HEK293 (cell line): ENCODE measurements at regions not wholly inside any gene's neighbourhood (a gene's known extent, or its start where the extent isn't known, plus 50 kb on each side); places are given as distances from the start of the nearest gene placed in this dataset.

ENCODE experiments used
- CTCF ChIA-PET: fragments of 350-600 bp; formaldehyde crosslinking; extraction: SDS; loops from one replicate; lab custom pipeline; 2021; ENCODE audit warnings: antibody characterized with exemption; lab: Yijun Ruan, JAX
- POLR2A ChIA-PET: fragments of 300-600 bp; formaldehyde crosslinking; extraction: SDS; loops from one replicate; lab custom pipeline; 2020; ENCODE audit warnings: antibody characterized with exemption, inconsistent platforms; lab: Yijun Ruan, JAX
- H3K27ac ChIP-seq: fragments of 200-500 bp; sonication (Bioruptor generic); 2 replicates; pipeline ENCODE4 v1.5.1; 2014; ENCODE audit warnings: low read depth, low read length, control low read depth, inconsistent platforms; ENCODE audit errors: extremely low read depth
- H3K36me3 ChIP-seq, 2 experiments: fragments of 200-500 bp in 1 of 2; sonication (Bioruptor generic) in 1 of 2; 1 replicate in 1 of 2; 2 replicates in 1 of 2; pipeline ENCODE4 v1.5.1; 2014 to 2017; ENCODE audit warnings: inconsistent platforms in 2 of 2, low read length in 2 of 2; ENCODE audit not compliant: control insufficient read depth in 2 of 2, insufficient read depth in 1 of 2
- H3K4me1 ChIP-seq: fragments of 200-500 bp; sonication (Bioruptor generic); 2 replicates; pipeline ENCODE4 v1.5.1; 2014; ENCODE audit warnings: mild to moderate bottlenecking, low read length, inconsistent platforms; ENCODE audit not compliant: control insufficient read depth, insufficient read depth
- H3K4me3 ChIP-seq: 2 replicates; pipeline ENCODE4 v1.5.1; 2011; ENCODE audit warnings: low read depth, mild to moderate bottlenecking, control low read depth, low read length, moderate library complexity
- H3K9me3 ChIP-seq: fragments of 200-500 bp; sonication (Bioruptor generic); 2 replicates; pipeline ENCODE4 v1.5.1; 2014; ENCODE audit warnings: low read depth, low read length, inconsistent platforms; ENCODE audit not compliant: control insufficient read depth, insufficient read depth
- HOXA7 ChIP-seq: sonication (generic); formaldehyde crosslinking; IDR thresholded peaks from 2 replicates; pipeline ENCODE4 v1.8.1; 2022; ENCODE audit warnings: missing genetic modification reagents, borderline replicate concordance
- SP7 ChIP-seq: fragments of 450-650 bp; formaldehyde crosslinking; IDR thresholded peaks from 2 replicates; pipeline ENCODE4 v1.5.1; 2016; ENCODE audit warnings: missing biosample characterization, missing genetic modification characterization
- YY2 ChIP-seq: fragments of 450-650 bp; formaldehyde crosslinking; IDR thresholded peaks from 2 replicates; pipeline ENCODE4 v1.5.1; 2016; ENCODE audit warnings: missing biosample characterization, missing genetic modification characterization
- ZIC2 ChIP-seq: fragments of 450-650 bp; formaldehyde crosslinking; IDR thresholded peaks from 2 replicates; pipeline ENCODE4 v1.5.1; 2016; ENCODE audit warnings: missing biosample characterization, missing genetic modification characterization
- ZNF214 ChIP-seq: fragments of 450-650 bp; formaldehyde crosslinking; IDR thresholded peaks from 2 replicates; pipeline ENCODE4 v1.5.1; 2017; ENCODE audit warnings: missing biosample characterization, mild to moderate bottlenecking, missing genetic modification characterization, borderline replicate concordance
- ZNF24 ChIP-seq: fragments of 450-650 bp; formaldehyde crosslinking; IDR thresholded peaks from 2 replicates; pipeline ENCODE4 v1.5.1; 2016; ENCODE audit warnings: missing biosample characterization, missing genetic modification characterization
- ZNF266 ChIP-seq: fragments of 450-650 bp; formaldehyde crosslinking; IDR thresholded peaks from 2 replicates; pipeline ENCODE4 v1.5.1; 2016; ENCODE audit warnings: missing biosample characterization, missing genetic modification characterization, low read depth
- ZNF274 ChIP-seq, 2 experiments: fragments of 200-500 bp in 1 of 2; fragments of 450-650 bp in 1 of 2; sonication (Bioruptor generic) in 1 of 2; formaldehyde crosslinking in 1 of 2; IDR thresholded peaks; 2 replicates each; pipeline versions ENCODE4 v1.5.1 to v1.6.1; 2014 to 2016; ENCODE audit warnings: borderline replicate concordance in 1 of 2, inconsistent platforms in 1 of 2, low read length in 1 of 2, missing biosample characterization in 1 of 2, missing genetic modification characterization in 1 of 2
- ZNF324 ChIP-seq: fragments of 450-650 bp; formaldehyde crosslinking; IDR thresholded peaks from 2 replicates; pipeline ENCODE4 v1.5.1; 2016; ENCODE audit warnings: missing biosample characterization, missing genetic modification characterization
- ZNF530 ChIP-seq: fragments of 450-650 bp; formaldehyde crosslinking; IDR thresholded peaks from 2 replicates; pipeline ENCODE4 v1.5.1; 2016; ENCODE audit warnings: low read depth, missing biosample characterization, missing genetic modification characterization
- ZNF621 ChIP-seq: fragments of 450-650 bp; formaldehyde crosslinking; IDR thresholded peaks from 2 replicates; pipeline ENCODE4 v1.5.1; 2017; ENCODE audit warnings: missing biosample characterization, missing genetic modification characterization
- ZNF670 ChIP-seq: fragments of 450-650 bp; formaldehyde crosslinking; IDR thresholded peaks from 2 replicates; pipeline ENCODE4 v1.5.1; 2016; ENCODE audit warnings: missing biosample characterization, missing genetic modification characterization, low read depth
- TF ChIP-seq, protein P1 (sequence below): fragments of 450-650 bp; formaldehyde crosslinking; IDR thresholded peaks from 2 replicates; pipeline ENCODE4 v1.5.1; 2017; ENCODE audit warnings: missing biosample characterization, missing genetic modification characterization
- TF ChIP-seq, protein P2 (sequence below): fragments of 450-650 bp; formaldehyde crosslinking; IDR thresholded peaks from 2 replicates; pipeline ENCODE4; 2016; ENCODE audit warnings: missing biosample characterization, missing genetic modification characterization
- TF ChIP-seq, protein P3 (sequence below): fragments of 450-650 bp; formaldehyde crosslinking; IDR thresholded peaks from 2 replicates; pipeline ENCODE4 v1.5.1; 2016; ENCODE audit warnings: missing biosample characterization, missing genetic modification characterization
- TF ChIP-seq, protein P4 (sequence below): IDR thresholded peaks from 2 replicates; pipeline ENCODE4 v1.6.1; 2011; ENCODE audit warnings: mild to moderate bottlenecking, low read depth, low read length, borderline replicate concordance
- TF ChIP-seq, protein P5 (sequence below): fragments of 450-650 bp; formaldehyde crosslinking; IDR thresholded peaks from 2 replicates; pipeline ENCODE4 v1.5.1; 2016; ENCODE audit warnings: missing biosample characterization, missing genetic modification characterization

DNA sequence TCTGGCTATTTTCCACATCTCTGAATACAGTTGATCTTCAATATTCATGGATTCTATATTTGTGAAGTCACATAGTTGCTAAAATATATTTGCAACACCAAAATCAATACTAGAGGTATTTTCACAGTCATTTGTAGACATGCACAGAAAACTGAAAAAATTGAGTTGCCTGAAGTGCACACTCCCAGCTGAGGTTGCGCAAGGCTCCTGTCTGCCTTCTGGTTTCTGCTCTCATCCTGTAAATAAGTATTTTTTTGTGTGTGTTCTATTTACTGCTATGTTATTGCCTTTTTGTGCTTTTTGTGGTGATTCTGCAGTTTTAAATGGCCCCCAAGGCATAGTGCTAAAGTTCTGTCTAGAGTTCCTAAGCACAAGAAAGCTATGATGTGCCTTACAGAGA lies 371.1 kb upstream of the GRAMD2B start:
- Histone ChIP-seq H3K36me3 (no peaks in the 10 kb centered on the region), H3K27ac (no peak overlapping the region), H3K4me3 (no peak overlapping the region), H3K9me3 (no peaks in the 10 kb centered on the region)
- CTCF ChIA-PET, result no interaction called here
- TF ChIP-seq, protein P1, sequence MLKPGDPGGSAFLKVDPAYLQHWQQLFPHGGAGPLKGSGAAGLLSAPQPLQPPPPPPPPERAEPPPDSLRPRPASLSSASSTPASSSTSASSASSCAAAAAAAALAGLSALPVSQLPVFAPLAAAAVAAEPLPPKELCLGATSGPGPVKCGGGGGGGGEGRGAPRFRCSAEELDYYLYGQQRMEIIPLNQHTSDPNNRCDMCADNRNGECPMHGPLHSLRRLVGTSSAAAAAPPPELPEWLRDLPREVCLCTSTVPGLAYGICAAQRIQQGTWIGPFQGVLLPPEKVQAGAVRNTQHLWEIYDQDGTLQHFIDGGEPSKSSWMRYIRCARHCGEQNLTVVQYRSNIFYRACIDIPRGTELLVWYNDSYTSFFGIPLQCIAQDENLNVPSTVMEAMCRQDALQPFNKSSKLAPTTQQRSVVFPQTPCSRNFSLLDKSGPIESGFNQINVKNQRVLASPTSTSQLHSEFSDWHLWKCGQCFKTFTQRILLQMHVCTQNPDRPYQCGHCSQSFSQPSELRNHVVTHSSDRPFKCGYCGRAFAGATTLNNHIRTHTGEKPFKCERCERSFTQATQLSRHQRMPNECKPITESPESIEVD, result peak; percentile 29; the same call in 1 of the 2 replicates
- TF ChIP-seq ZNF530 (tag by site-specific recombination), result no peak
- TF ChIP-seq, all 188 proteins: peak for 1
- POLR2A ChIA-PET, result no interaction called here
- peaks cover 24% of the 10 kb centered on the region for H3K4me1 ChIP-seq

DNA sequence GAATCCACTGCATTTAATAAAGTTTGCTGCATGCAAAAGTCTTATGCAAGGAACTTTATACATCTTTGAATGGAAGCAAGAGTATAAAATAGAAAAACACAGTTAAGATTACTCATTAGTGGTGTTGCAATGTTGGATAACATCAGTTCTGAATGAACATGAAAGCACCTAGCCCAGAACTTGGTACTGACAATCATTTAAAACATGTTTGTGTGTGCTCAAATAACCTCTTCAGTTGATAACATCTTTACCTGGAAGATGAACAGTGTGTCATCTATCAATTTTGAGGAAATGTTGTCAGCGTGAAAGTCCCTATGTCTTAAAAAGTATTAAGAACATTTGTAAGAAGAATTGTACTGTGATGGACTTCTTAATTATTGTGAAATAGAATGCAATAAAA lies 370.4 kb upstream of the GRAMD2B start:
- no peak for TF ChIP-seq ZNF24 (tag by site-specific recombination)
- TF ChIP-seq, protein P2, sequence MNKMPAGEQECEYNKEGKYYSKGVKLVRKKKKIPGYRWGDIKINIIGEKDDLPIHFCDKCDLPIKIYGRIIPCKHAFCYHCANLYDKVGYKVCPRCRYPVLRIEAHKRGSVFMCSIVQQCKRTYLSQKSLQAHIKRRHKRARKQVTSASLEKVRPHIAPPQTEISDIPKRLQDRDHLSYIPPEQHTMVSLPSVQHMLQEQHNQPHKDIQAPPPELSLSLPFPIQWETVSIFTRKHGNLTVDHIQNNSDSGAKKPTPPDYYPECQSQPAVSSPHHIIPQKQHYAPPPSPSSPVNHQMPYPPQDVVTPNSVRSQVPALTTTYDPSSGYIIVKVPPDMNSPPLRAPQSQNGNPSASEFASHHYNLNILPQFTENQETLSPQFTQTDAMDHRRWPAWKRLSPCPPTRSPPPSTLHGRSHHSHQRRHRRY (tag by site-specific recombination), result no peak
- TF ChIP-seq ZNF266 (tag by site-specific recombination), result no peak
- no peak for TF ChIP-seq HOXA7 (CRISPR knock-in tag)
- TF ChIP-seq ZNF621 (tag by site-specific recombination), result no peak
- TF ChIP-seq ZIC2 (tag by site-specific recombination), result no peak
- TF ChIP-seq ZNF324 (tag by site-specific recombination), result no peak
- TF ChIP-seq ZNF530 (tag by site-specific recombination), result no peak
- TF ChIP-seq ZNF670 (tag by site-specific recombination), result no peak
- no peak for TF ChIP-seq ZNF214 (tag by site-specific recombination)
- no peak for TF ChIP-seq YY2 (tag by site-specific recombination)
- no peak for TF ChIP-seq SP7 (tag by site-specific recombination)
- TF ChIP-seq, protein P3, sequence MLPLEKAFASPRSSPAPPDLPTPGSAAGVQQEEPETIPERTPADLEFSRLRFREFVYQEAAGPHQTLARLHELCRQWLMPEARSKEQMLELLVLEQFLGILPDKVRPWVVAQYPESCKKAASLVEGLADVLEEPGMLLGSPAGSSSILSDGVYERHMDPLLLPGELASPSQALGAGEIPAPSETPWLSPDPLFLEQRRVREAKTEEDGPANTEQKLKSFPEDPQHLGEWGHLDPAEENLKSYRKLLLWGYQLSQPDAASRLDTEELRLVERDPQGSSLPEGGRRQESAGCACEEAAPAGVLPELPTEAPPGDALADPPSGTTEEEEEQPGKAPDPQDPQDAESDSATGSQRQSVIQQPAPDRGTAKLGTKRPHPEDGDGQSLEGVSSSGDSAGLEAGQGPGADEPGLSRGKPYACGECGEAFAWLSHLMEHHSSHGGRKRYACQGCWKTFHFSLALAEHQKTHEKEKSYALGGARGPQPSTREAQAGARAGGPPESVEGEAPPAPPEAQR (tag by site-specific recombination), result no peak
- TF ChIP-seq ZNF274 (IDR thresholded peaks at IDR 0.05; ENCODE audit: low read length), result no peak
- no peak for TF ChIP-seq ZNF274 (tag by site-specific recombination; IDR thresholded peaks at IDR 0.05; ENCODE audit: borderline replicate concordance)
- TF ChIP-seq, protein P4, sequence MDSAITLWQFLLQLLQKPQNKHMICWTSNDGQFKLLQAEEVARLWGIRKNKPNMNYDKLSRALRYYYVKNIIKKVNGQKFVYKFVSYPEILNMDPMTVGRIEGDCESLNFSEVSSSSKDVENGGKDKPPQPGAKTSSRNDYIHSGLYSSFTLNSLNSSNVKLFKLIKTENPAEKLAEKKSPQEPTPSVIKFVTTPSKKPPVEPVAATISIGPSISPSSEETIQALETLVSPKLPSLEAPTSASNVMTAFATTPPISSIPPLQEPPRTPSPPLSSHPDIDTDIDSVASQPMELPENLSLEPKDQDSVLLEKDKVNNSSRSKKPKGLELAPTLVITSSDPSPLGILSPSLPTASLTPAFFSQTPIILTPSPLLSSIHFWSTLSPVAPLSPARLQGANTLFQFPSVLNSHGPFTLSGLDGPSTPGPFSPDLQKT, result no peak
- TF ChIP-seq, protein P5, sequence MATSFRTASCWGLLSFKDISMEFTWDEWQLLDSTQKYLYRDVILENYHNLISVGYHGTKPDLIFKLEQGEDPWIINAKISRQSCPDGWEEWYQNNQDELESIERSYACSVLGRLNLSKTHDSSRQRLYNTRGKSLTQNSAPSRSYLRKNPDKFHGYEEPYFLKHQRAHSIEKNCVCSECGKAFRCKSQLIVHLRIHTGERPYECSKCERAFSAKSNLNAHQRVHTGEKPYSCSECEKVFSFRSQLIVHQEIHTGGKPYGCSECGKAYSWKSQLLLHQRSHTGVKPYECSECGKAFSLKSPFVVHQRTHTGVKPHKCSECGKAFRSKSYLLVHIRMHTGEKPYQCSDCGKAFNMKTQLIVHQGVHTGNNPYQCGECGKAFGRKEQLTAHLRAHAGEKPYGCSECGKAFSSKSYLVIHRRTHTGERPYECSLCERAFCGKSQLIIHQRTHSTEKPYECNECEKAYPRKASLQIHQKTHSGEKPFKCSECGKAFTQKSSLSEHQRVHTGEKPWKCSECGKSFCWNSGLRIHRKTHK, result no peak
- ChIA-PET CTCF (no interaction called here), POLR2A (no interaction called here)
- H3K4me3 ChIP-seq, result no peak overlapping the region
- no peaks in the 10 kb centered on the region for H3K9me3 ChIP-seq
- H3K36me3 ChIP-seq, result no peaks in the 10 kb centered on the region
- H3K4me1 ChIP-seq, result peaks cover 24% of the 10 kb centered on the region
- H3K27ac ChIP-seq, result no peak overlapping the region
